Parathyroid adenoma (tissue), 2 donors: ENCODE measurements at regions not wholly inside any gene's neighbourhood (a gene's known extent, or its start where the extent isn't known, plus 50 kb on each side); places are given as distances from the start of the nearest gene placed in this dataset.

Experiments
- H2AFZ ChIP-seq: fragments of 300-600 bp; sonication (generic); one replicate; pipeline ENCODE4 v1.7.0; 2017; ENCODE audit warnings: antibody characterized with exemption, mild to moderate bottlenecking
- H3K27ac ChIP-seq: fragments of 300-600 bp; sonication (generic); one replicate; pipeline ENCODE4 v1.7.0; 2017
- H3K27me3 ChIP-seq: fragments of 300-600 bp; sonication (generic); one replicate; pipeline ENCODE4 v1.7.0; 2017; ENCODE audit warnings: low read length; ENCODE audit not compliant: control insufficient read depth, insufficient read depth
- H3K36me3 ChIP-seq: fragments of 300-600 bp; sonication (generic); one replicate; pipeline ENCODE4 v1.7.0; 2017; ENCODE audit warnings: low read length; ENCODE audit not compliant: control insufficient read depth, insufficient read depth
- H3K4me1 ChIP-seq: fragments of 300-600 bp; sonication (generic); one replicate; pipeline ENCODE4 v1.7.0; 2017; ENCODE audit warnings: control low read depth
- H3K4me2 ChIP-seq: fragments of 300-600 bp; sonication (generic); one replicate; pipeline ENCODE4 v1.7.0; 2017; ENCODE audit warnings: low read length
- H3K4me3 ChIP-seq: fragments of 300-600 bp; sonication (generic); one replicate; pipeline ENCODE4 v1.7.0; 2017; ENCODE audit warnings: low read depth, low read length
- H3K79me2 ChIP-seq: fragments of 300-600 bp; sonication (generic); one replicate; pipeline ENCODE4 v1.7.0; 2017; ENCODE audit warnings: control low read depth
- H3K9ac ChIP-seq: fragments of 300-600 bp; sonication (generic); one replicate; pipeline ENCODE4 v1.7.0; 2017; ENCODE audit warnings: mild to moderate bottlenecking
- H3K9me3 ChIP-seq: fragments of 300-600 bp; sonication (generic); one replicate; pipeline ENCODE4 v1.7.0; 2017; ENCODE audit warnings: low read length; ENCODE audit not compliant: control insufficient read depth
- TF ChIP-seq, protein P1 (sequence below): fragments of 300-600 bp; sonication (generic); IDR thresholded peaks from one replicate; pipeline ENCODE4 v1.7.0; 2017; ENCODE audit warnings: antibody characterized with exemption, mild to moderate bottlenecking
- donor health status: primary hyperparathyroidism.

DNA sequence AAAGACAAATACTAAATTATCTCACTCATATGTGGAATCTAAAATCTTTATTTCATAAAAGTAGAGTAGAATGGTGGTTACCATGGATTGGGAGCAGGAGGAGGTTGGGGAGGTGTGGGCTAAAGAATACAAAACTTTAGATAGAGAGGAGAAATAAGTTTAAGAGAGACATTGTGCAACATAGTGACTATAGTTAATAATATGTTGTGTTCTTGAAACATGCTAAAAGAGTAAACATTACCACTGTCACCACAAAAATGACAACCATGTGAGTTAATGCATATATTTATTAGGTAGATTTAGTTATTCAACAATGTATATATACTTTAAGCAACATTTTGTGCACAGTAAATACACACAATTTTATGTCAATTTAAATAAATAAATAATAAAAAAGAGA is 128.5 kb upstream of the COL3A1 start:
- Histone ChIP-seq H3K4me1 (no peaks in the 10 kb centered on the region), H3K4me2 (no peak overlapping the region), H3K9me3 (no peaks in the 10 kb centered on the region), H2AFZ (no peak overlapping the region), H3K79me2 (no peaks in the 10 kb centered on the region), H3K36me3 (no peaks in the 10 kb centered on the region), H3K27me3 (no peaks in the 10 kb centered on the region), H3K4me3 (no peak overlapping the region), H3K27ac (no peak overlapping the region), H3K9ac (no peak overlapping the region)
- TF ChIP-seq, protein P1, sequence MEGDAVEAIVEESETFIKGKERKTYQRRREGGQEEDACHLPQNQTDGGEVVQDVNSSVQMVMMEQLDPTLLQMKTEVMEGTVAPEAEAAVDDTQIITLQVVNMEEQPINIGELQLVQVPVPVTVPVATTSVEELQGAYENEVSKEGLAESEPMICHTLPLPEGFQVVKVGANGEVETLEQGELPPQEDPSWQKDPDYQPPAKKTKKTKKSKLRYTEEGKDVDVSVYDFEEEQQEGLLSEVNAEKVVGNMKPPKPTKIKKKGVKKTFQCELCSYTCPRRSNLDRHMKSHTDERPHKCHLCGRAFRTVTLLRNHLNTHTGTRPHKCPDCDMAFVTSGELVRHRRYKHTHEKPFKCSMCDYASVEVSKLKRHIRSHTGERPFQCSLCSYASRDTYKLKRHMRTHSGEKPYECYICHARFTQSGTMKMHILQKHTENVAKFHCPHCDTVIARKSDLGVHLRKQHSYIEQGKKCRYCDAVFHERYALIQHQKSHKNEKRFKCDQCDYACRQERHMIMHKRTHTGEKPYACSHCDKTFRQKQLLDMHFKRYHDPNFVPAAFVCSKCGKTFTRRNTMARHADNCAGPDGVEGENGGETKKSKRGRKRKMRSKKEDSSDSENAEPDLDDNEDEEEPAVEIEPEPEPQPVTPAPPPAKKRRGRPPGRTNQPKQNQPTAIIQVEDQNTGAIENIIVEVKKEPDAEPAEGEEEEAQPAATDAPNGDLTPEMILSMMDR, result no peak

DNA sequence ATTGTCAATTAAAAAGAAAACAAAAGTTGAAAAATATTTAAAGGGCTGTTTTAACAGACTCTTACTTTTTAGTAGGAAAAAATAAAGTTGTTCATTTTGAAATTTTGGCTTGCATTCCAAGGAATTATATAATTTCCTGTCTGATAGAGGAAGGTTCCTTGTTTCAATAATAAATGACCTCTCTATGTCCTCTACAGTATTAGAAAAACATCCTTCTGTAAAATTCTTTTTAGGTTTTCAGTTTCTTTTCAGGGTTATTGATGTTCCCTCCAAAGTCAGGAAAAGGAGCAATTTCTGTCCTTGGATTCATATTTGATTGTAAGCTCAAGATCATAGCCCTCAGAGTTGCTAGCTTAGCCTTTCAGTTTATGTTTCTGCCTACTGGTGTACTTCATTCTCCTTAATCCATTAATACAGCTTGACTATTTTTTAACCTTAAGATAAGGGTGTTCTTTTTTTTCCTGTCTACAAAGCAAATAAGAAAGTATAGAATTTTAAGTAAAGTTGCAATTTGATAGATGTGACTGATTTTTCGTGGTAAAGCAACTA is 125.2 kb upstream of the COL3A1 start:
- Histone ChIP-seq H3K4me1 (no peaks in the 10 kb centered on the region), H3K9ac (no peak overlapping the region), H3K9me3 (no peaks in the 10 kb centered on the region), H3K36me3 (no peaks in the 10 kb centered on the region), H3K4me3 (no peak overlapping the region), H2AFZ (no peak overlapping the region), H3K27me3 (no peaks in the 10 kb centered on the region), H3K27ac (no peak overlapping the region), H3K79me2 (no peaks in the 10 kb centered on the region), H3K4me2 (no peak overlapping the region)
- TF ChIP-seq, protein P1, result no peak

DNA sequence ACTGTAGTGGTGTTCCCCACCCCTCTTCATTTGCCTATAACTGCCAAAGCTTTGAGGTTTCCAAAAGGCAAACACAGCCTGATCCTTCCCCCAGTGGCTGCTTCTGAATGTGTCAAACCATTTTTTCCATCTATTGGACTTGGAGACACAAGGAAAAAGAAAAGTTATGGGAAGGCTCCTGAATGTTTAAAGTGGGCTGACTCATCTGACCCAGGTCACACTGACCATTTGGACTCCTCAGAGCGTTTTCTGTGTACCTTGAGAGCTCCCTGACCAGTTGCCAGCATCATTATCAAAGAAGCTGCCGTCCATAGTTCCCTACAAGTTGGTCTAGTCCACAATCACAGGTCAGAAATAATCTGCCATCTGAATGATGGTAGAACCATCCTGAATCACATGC is 123.4 kb upstream of the COL3A1 start:
- no peaks in the 10 kb centered on the region for H3K9me3 ChIP-seq
- no peaks in the 10 kb centered on the region for H3K27me3 ChIP-seq
- no peak overlapping the region for H3K27ac ChIP-seq
- H3K4me1 ChIP-seq, result no peaks in the 10 kb centered on the region
- H3K4me2 ChIP-seq, result no peak overlapping the region
- H3K79me2 ChIP-seq, result no peaks in the 10 kb centered on the region
- no peaks in the 10 kb centered on the region for H3K36me3 ChIP-seq
- TF ChIP-seq, protein P1, result no peak
- no peak overlapping the region for H3K4me3 ChIP-seq
- H3K9ac ChIP-seq, result no peak overlapping the region
- no peak overlapping the region for H2AFZ ChIP-seq

DNA sequence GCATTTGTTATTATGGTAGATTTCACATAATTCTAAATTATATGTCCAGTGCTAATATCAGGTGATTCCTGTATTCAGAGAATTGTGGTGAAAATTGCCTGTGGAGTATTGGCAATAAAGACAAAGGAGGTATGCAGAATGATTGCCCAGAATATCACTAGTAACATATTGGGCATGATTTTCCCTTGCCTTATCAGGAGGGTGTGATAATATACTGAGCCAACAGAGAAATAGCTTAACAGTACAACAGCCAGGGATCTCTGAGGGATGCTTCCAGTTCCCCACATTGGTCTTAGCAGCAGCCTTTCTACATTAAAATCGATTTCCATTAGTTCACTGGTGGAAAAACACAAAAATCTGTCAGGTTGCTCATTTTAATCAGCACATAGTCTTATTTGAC is 122.9 kb upstream of the COL3A1 start:
- Histone ChIP-seq H3K9ac (no peak overlapping the region), H3K27me3 (no peaks in the 10 kb centered on the region), H2AFZ (no peak overlapping the region), H3K4me1 (no peaks in the 10 kb centered on the region), H3K4me3 (no peak overlapping the region), H3K4me2 (no peak overlapping the region), H3K9me3 (no peaks in the 10 kb centered on the region), H3K79me2 (no peaks in the 10 kb centered on the region), H3K27ac (no peak overlapping the region), H3K36me3 (no peaks in the 10 kb centered on the region)
- TF ChIP-seq, protein P1, result no peak

DNA sequence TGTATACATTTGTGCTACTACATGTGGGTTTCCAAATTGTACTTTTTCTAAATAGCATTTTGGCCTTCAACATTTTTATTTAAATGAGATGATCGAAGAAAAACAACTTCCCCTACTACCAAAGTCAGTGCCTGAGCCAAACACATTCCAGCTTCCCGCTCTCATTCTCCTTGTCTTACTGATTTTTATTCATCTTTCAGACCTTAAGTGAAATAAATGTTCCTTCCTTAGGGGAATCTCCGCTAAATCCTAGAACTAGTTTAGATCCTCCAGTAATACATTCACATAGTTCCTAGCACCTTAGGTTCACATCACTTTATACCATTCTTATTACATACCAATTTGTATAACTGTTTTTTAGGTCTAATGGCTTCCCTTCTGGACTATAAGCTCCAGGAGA is 122.3 kb upstream of the COL3A1 start:
- H3K79me2 ChIP-seq, result no peaks in the 10 kb centered on the region

More for the DNA sequence above, 122.3 kb upstream of the COL3A1 start:
- TF ChIP-seq, protein P1, result no peak
- no peaks in the 10 kb centered on the region for H3K9me3 ChIP-seq
- H2AFZ ChIP-seq, result no peak overlapping the region
- no peaks in the 10 kb centered on the region for H3K4me1 ChIP-seq
- H3K27ac ChIP-seq, result no peak overlapping the region
- H3K27me3 ChIP-seq, result no peaks in the 10 kb centered on the region
- H3K9ac ChIP-seq, result no peak overlapping the region
- H3K36me3 ChIP-seq, result no peaks in the 10 kb centered on the region
- H3K4me3 ChIP-seq, result no peak overlapping the region
- no peak overlapping the region for H3K4me2 ChIP-seq
